Kidney glomerular epithelial cell (primary cell): ENCODE measurements at regions not wholly inside any gene's neighbourhood (a gene's known extent, or its start where the extent isn't known, plus 50 kb on each side); places are given as distances from the start of the nearest gene placed in this dataset.

ENCODE experiments used
- DNase-seq: peaks from one replicate; lab custom pipeline; 2025; lab: John Stamatoyannopoulos, UW

DNA sequence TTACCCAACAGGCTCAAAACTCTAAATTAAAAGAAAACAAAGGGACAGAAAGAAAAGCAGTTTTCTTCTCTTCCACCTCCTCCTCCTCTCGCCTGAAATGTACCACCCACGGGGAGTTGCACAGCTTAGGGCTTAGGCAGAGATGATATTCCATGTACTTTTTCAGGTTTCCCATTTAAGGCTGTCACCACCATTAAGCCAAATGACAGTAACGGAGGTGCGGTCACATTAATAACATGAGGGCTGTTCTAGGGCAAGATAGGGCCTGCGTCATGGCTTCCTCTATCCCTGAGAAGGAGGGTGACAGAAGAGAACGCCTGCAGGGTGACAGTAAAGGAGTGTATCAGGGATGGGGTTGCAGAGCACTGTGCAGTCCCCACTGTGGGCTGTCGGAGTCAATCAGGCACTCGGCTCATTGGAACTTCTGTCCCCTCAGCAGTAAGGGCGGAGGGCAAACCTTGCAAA, 51.7 kb upstream of the TJP1 start:
- DNase-seq = no peak

DNA sequence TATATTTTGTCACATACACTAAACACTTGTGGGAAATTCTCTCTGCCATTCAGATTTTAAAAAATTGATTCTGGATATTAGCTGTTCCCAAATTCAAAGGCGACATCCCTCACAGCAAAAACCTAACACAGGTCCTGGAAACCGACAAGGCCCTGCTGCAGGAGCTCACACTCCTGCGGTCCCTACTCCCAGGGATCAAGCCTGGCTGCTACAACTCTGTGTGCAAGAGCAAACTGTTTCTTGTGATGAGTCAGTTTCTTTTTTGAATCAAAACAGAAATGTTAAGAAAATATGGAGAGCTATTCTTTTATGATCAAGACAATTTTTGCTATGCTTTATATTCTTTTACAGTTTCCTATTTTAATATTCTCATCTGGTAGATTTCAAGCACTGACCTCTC, 51.0 kb upstream of the TJP1 start:
- no peak for DNase-seq

DNA sequence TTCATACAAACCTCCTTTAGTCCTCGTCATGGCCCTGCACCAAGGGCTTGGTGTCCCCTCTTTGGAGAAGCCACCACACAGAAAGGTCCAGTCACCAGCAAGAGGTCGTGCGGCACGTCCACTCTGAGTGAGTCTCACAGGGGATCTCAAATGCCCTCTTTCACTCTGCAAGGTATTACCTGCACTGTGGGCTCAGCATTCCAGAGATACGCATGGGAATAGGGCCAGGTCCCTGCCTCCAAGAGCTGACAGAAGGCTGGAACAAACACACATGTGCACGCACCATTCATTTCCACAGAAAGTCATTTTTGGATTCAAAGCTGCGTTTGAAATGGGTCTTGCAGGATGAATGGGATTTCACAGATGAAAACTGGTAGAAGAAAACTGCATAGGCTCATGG, 50.4 kb upstream of the TJP1 start:
- DNase-seq = no peak
